Left hindlimb (tissue), 1 donor: ENCODE measurements at regions not wholly inside any gene's neighbourhood (a gene's known extent, or its start where the extent isn't known, plus 50 kb on each side); places are given as distances from the start of the nearest gene placed in this dataset.
"Not testable (repeated sequence)": the region's sequence is repeated elsewhere in the genome, so short reads cannot be mapped to it uniquely, and the experiment has no call there.

Source experiments
- DNase-seq: peaks from one replicate; pipeline ENCODE4 v3.0.0-alpha.2; 2018

DNA sequence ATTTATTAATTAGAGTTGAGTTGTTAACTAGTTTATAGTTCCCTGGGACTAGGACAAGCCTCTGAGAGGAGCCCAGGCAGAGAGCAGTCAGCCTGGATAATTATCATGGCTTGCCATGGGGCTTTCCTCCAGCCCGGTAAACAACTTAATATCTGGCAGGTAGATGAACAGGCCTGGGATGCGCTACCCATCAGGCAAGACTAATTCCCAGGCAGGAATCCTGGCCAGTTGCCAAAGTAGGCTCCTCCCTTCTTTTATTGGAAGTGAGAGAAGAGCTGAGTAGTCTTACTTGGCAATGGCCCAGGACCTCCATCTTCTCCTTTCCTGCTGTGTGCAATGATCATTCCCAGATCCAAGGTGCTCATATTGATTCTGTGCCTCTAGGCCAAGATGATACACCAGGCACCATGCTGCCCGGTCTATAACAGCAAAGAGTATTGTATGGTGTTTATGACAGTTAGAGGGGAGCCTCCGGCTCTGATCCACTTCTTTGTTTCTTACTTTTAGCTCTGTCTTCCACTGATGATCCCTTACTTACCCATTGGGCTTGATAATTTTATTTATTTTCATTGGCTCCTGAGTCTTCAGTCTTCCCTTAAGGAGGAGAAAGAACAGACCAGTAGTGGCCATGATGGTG lies 408.7 kb downstream of the REEP3 start:
- no peak for DNase-seq

DNA sequence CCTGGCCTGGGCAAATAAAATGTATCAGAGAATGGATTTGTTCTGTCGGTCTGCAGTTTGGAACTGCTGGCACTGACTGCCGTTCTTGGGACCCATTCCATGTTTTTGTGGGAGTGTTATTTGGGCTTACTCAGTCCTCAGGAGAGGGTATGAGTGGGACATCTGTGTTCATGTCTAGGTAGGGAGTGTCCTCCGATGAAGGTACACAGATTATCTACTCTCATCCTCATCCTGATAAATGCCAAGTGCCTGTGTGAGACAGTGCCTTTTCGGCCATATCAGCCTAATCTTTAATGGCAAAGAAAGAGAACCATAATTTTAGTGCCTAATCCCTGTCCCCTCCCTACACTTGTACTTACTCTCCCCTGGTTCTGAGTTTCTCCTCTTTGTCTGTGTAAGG lies 409.4 kb downstream of the REEP3 start:
- DNase-seq, result no peak

DNA sequence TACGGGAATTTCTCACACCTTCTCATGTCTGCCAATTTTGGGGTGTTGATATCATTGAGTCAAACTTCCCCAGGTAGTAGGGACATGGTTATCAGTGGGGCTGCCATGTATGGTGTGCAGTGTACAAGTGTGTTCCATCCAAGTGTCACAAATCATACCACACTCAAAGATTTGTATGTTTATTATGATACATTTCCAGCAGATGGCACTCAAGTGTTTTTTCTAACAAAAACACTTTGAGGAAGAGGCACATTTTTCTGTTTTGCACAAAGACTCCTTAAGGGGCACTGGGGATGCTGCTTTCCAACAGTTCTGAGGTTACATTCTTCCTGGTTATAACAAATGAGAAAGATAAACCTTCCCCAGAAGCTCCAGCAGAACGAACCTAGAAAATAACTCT lies 414.5 kb downstream of the REEP3 start:
- DNase-seq, result no peak

DNA sequence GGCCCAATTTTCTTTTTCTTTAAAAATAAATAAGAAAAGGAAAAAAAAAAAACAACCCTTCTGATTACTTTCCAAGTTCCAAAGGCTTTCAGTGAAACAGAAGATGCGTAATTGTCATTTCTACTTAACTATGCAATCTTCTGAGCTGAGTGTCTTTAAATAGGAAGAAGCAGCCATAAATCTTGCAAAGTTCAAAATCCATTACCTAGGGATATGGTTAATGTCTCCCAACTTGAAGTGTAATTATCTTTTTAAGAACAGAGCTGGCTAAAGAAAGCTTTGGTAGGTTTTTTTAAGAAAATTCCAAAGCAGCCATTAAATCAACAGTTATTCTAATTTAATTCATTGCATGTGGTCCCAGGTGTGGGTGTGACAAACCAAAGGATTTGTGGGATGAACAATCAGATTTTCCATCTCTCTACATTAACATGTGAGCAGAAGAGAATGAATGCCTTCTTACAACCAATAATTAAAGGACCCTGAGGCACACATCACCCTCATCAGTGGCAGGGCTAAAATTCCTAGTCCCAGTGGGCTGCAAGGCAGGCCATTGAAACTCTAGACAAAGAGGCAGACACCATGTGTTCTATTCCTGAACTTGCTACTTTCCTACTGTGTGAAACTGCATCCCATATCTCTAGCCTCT lies 419.2 kb downstream of the REEP3 start:
- DNase-seq, result no peak

DNA sequence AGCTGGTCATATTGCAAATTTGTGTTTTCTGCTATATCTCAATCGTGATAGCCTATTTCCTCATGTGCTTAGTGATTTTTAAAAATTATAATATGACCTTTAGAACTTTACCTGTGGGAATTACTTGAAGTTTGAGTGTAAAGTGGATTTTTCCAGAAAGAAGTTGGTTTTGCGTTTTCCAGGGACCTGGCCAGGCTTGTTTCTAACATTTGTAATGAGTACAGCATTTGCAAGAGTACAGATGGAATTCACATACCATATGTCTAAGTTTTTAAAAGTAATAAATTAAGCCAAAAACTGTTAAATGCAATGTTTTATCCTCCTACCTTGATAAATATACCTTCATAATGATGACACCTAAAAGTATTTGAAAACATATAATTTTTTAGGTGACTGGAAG lies 443.2 kb downstream of the REEP3 start:
- no peak for DNase-seq

DNA sequence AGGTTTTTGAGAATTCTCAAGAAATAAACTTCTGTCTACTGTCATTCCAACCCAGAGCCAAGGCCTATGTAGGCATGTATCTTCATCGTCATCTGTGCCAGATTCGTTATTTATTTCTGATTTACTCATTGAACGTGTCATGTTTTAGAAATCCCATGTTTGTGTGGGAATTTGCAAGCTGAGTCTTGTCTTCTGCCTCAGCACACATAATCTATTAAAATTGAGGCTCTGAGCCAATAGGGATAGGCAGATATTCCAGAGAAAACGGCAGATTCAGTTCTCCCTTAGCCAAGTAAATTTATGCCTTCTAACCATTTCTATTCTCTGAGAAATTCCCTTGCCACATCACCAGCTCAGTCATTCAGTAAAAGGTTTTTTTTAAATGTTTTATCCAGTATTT lies 444.6 kb downstream of the REEP3 start:
- DNase-seq, result no peak

DNA sequence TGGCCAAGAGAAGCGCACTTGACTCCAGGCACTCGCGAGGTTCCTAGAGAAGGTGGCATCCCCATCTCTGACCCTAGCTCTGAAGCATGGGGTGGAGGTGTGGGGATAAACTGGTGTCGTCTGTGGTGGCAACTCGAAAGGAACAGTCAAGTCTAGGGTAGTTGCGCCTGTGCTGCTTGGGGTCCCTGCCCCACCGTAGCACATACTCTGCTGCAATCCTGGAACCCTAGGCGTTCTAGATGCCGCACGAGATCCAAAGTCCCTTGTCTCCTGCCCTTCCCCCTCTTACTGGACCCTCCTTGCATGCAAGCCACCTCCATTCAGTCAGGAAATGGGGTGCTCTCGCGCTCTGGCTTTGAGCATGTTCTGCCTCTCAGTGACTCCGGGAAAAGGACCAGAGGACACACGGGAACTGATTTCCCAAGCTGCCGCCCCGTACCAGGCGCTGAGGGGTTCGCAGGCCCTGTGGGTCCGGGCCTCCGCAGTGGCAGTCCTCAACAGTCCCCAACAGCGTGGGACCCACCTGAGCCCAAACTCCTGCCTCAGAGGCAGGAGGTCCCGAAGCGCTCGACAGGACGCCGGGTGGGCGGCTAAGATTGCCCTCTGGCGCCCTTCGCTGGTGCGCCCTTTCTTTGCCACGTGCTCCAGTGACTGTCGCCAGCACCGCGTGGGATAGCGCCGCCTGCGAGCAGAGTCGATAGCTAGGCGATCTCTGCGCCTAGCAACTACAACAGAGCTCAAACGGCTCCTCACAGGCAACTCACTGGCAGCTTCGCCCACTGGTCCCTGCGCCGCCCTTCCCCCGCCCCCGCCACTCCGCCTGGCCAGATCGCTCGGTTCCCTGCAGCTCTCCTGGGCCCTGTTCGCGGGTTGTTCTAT lies 452.0 kb downstream of the REEP3 start:
- DNase-seq, result no peak

DNA sequence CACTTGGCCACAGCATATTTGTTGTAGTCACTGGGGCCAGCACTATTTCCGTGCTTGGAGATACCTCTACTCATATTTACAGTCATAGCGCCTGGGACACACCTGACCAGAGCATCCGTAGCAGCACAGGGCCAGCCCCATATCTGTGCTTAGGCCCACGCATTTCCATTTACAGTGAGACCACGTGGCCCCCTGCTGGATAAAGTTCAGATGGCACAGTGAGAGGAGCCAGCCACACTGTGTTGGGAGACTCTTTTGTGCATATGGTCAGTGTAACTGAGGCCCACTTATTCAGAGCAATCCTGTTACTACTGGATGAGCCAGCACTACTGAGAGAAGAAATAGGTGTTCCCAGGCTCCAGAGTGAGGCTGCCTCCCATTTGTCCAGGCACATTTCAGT lies 455.3 kb downstream of the REEP3 start:
- no peak for DNase-seq

DNA sequence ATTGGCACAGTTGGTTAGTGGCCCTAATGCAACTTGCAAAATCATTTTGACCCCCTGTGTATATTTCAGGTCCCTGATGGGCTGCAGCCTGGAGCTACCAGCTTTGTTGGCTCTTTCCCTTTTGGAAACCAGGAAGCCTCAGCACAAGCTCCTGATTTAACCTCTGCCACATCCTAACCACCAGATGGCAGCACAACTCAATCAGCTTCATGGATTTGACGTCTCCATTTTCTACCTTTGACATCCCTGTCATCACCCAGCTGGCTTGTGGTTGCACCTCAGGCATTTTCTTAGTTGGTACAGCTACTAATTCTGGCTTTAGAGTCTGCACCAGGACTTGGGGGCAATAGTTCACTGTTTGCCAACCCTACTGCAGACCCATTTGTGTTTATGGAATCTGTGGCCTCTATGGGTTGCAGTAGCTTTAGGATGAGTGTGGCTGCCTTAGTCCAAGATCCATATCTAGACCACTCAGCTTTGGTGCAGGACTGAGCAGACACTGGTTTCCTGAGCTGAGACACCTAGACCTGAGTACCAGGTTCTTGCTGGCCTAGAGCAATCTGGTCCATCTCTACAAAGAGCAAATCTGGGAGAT lies 456.2 kb downstream of the REEP3 start:
- DNase-seq, result no peak

DNA sequence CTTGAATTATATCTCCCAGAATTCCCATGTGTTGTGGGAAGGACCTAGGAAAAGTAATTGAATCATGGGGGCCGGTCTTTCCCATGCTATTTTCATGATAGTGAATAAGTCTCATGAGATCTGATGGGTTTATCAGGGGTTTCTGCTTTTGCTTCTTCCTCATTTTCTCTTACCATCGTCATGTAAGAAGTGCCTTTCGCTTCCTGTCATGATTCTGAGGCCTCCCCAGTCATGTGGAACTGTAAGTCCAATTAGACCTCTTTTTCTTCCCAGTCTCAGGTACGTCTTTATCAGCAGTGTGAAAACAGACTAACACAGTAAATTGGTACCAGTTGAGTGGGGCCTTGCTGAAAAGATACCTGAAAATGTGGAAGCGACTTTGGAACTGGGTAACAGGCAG lies 459.7 kb downstream of the REEP3 start:
- DNase-seq, result not testable (repeated sequence)

DNA sequence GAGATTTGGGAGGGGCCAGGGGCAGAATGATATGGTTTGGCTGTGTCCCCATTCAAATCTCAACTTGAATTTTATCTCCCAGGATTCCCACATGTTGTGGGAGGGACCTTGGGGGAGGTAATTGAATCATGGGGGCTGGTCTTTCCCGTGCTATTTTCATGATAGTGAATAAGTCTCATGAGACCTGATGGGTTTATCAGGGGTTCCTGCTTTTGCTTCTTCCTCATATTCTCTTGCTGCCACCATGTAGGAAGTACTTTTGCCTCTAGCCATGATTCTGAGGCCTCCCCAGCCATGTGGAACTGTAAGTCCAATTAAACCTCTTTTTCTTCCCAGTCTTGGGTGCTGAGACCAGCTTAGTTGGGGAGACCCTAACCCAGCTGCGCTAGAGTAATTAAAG lies 462.9 kb downstream of the REEP3 start:
- not testable (repeated sequence) for DNase-seq

DNA sequence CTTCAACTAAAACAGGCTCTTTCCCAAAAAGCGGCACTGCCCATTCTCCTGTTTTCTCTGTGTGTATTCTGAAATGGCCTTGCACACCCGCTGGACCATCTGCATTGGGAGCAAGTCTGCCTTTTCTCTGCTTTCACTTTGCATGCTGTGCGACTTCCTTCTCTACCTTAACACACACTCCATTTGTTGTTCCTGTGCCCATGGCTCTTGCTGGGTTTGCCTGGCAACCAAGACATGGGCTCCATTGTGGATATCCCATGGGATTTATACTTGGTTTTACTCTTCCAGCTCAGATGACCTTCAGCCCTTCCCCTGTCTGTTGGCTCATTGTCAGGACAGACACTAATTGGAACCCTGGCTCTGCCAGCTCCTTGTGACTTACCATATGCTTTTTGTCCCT lies 465.3 kb downstream of the REEP3 start:
- DNase-seq, result no peak

DNA sequence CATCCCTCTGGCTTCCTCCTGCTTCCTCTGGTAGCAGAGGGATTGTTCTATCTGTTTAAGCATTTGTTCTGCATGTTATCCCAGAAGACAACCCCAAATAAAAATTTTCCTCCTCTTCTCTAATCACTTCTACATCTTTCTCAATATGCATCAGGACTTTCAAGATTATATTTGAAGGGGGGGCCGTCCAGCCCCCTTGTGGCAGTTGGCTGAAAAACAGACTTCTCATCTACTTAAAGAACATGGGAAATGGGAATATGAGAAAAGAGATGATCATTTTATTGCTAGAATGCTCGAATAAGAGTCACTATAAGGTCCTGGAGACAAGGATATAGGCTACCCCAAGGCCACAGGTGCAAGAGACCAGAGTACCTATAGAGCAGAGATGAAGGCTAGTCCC lies 466.0 kb downstream of the REEP3 start:
- DNase-seq, result no peak

DNA sequence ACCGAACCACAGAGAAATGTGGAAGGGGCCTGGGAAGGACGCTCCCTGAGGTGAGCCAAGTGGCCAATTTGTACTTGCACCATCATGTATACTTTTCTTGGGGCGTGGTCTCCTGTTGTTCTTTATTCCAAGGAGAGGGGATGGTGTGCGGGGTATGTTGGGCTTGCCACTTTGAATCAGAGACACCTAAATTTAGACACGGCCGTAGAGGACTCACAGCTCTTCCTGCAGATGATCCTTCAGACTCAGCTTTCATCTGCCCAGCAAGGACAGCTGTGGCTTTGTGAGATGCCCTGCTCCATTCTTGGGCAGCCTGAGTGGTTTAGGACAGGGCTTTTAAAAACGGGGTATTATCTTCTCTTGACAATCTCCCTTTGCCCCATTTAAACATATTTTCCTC lies 473.2 kb downstream of the REEP3 start:
- no peak for DNase-seq

DNA sequence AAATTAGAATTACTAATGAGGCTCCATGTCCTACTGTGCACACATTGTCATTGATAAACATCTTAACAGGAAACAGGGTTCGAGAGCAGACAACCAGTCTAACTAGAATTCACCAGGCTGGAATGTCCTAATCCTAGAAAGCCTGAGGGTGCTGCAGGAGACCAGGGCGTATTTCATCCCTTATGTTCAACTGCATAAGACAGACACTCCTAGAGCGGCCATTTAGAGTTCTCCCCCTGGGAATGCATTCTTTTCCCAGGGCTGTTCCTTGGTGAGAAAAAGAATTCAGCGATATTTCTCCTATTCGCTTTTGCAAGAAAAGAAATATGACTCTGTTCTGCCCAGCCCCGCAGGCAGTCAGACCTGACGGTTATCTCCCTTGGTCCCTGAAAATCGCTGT lies 486.0 kb downstream of the REEP3 start:
- DNase-seq, result no peak

DNA sequence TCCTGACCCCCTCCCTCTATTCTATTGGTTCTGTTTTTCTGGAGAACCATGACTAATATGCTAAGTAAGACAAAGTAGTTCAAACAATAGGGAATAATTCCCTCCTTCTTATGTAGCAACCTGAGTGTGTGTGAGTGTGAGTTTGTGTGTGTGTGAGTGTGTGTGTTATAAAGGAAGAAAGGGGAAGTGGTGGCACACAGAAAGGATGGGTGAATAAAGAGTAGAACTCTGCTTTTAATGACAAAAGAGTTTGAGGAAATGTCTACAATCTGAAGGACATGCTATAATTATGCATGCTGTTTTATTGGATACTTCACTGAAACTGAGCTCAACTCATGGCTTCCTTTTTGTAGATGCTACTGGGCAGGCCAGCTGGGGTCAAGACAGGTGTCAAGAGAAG lies 489.5 kb downstream of the REEP3 start:
- no peak for DNase-seq

DNA sequence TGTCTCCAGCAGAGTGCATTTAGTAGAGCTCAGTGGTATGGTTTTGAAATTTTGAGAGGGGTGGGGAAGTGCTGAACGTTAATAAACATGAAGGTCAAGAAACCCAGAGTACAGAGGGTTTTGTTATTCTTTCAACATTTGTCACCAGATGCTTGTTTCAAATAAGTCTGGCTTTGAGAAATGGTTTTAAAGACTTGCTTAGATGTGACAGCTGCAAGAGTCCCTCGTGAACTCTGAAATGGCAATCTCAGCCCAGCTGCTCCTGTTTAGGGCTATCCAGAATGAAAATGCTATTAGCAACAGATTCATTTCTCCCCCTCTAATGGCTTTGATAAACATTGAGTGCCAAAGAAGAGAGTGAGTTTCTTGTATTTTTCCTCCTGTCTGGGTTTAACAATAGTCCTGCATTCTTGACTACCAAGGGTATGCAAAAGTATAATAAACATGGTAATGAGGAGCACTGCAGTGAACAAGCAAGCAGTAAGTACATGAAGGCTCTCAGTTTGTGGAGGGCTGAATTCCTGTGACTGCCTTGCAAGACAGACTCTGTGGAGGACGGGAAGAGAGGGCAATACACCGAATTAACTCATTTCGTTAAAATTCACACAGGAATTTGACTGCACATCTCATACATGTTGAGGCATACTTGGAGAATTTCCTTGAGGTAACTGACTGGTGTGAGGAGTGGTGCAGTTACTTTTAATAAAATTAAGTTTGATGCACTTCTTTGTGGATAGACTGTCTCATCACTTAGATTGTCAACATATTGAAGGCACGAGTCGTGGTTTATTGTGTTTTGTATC lies 490.9 kb downstream of the REEP3 start:
- peak; percentile 39 for DNase-seq

DNA sequence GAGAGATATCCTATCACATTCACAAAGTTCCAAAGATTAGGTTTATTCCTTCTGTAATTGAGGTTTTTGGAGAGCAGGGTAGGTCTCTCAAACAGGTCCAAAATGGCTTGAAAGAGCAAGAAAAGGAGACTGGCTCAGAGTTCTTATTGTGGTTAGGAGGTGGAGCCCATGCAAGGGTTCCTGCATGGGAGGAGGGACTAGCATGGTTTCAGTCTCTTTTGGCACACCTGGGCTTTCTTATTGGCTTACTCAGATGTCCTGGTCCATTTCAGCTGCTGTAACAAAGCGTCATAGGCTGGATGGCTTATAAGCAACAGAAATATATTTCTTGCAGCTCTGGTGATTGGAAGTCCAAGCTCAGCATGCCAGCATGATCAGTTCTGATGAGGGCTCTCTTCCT lies 493.1 kb downstream of the REEP3 start:
- DNase-seq, result no peak

DNA sequence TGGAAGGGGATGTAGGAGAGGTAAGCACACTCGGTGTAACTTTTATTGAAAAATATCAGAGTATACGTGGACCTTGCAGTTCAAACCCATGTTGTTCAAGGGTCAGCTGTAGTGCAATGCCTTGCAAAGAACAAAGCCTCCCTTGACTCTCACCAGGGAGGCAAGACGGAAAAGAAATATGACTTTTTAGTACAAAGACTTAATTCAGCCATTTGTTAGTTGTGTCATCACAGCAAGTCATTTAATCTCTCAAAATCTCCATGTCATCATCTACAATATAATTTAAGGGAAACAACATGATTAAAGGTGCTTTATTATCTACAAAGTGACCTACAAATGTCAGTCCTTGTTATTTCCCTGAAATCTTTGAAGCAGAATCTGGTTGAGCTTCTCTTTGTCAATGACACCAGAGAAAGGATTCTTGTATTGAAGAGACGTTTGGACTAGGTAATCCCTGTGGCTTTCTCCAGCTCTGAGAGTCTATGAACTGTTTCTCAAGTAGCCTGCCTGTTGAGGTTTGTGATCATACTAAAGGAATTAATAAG lies 502.8 kb downstream of the REEP3 start:
- no peak for DNase-seq

DNA sequence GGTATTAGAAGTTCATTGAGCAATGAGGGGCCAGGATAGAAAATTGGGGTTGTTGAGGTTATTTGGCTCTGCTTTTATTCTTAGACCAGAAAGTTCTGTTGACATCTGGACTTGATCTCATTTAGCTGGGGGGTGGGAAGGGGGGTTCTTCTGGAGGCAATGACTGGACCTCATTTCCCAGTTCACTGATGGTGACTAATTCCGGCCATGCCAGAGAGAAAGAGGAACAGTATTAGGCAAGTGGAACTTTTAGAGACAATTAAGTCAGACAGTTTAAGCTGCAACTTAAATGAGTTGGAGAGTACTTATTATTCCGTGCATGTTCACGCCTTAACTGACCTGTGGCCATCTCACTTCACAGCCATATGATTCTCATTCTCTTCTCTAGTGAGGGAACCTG lies 512.5 kb downstream of the REEP3 start:
- no peak for DNase-seq

DNA sequence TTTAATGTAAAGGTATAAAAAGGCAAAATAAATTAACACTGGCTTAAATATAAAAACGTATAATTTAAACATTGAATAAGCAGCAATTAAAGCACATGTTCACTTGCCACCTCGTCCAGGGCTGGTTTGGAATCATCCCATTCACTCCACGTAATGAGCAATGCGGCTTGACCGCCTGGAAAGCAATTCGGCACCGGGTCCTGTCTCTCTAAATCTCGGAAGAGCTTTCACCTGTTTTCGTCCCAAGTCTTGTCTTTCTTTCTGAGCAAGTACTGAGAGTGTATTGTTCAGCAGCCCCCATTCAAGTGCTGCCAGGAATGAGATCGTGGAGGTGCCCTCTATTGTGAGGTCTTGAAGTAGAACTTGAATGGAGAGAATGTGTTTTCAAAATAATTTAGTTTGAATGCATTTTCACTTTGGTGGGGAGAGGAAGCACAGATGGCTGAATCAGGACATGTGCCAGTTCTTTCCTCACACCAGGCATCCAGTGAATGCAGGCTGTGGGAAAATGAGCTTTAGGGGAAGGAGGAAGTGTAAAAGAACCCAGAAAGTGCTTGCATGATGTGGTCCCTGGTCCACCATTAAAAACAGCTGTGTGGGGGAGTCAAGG lies 515.2 kb downstream of the REEP3 start:
- DNase-seq, result no peak

DNA sequence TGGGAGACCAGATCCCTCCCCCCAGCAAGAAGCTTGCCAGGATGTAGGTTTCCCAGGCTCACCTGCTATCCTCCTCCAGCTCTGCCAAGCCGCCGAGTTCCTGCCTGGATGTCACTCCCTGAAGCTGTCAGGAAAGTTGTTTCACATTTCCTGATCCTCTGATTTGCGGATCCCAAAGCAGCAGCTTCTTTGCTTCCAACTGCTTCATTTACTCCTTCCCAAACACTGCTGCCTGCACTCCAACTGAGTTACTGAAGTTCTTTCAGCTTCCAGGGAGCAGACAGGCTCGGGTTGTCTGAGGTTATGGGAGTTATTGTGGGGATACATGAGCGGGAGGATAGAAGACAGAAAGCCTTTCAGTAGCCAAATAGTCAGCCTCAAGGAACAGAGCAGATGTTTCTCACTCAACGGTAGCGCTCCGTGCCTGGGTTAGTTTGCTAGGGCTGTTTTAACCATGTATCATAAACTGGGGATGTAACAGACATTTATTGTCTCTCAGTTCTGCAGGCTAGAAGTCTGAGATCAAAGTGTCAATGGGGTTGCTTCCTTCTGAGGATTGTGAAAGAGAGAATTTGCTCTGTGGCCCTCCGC lies 516.0 kb downstream of the REEP3 start:
- peak; percentile 54 for DNase-seq
